ENCODE measurements at regions not wholly inside any gene's neighbourhood (a gene's known extent, or its start where the extent isn't known, plus 50 kb on each side); places are given as distances from the start of the nearest gene placed in this dataset.

GRCh38 chr12:98402091-98402490, 113.3 kb upstream of the TMPO start:
- no peaks in the 10 kb centered on the region for H3K36me3 ChIP-seq (ENCODE audit: control insufficient read depth, insufficient read depth, low read length)
- in situ Hi-C loops (cut with MboI) (loop anchor here (25.0 kb wide), 1 partner anchor 585 kb away; no protein-coding TSS in a partner anchor), intact Hi-C loops (cut with micrococcal nuclease) (no loop called here)
- H3K4me3 ChIP-seq, result no peak overlapping the region
- H3K4me1 ChIP-seq (replicated peaks in 1 of 2; ENCODE audit: control insufficient read depth in 2 of 2, insufficient read depth in 2 of 2, low read length in 2 of 2), result peaks cover 0 to 14% of the 10 kb centered on the region in 2 experiments; a peak in 3 of 5 replicates
- H4K20me1 ChIP-seq (replicated peaks; ENCODE audit: control insufficient read depth, insufficient read depth, low read length), result no peaks in the 10 kb centered on the region
- WGBS (ENCODE audit: insufficient coverage, low coverage, missing lambda C conversion rate), result 25% methylated on average over 3 of the region's 3 CpGs
- no peak overlapping the region for H3K27ac ChIP-seq (ENCODE audit: extremely low read depth, low read depth, low read length)
- ChIA-PET POLR2A (no interaction called here), CTCF (ENCODE audit: low intra/inter-chr PET ratio) (no interaction called here)
- H3K9me1 ChIP-seq (ENCODE audit: control insufficient read depth, insufficient read depth, low read length), result no peaks in the 10 kb centered on the region
- no peaks in the 10 kb centered on the region for H3K79me2 ChIP-seq (ENCODE audit: control insufficient read depth, insufficient read depth, low read length)
- H3K9ac ChIP-seq (ENCODE audit: insufficient read depth in 1 of 2, low read depth in 2 of 2, low read length in 2 of 2), result no peak overlapping the region
- FAIRE-seq, result no peak
- no TSS peak for BruUV-seq (replicated peaks)
- TF ChIP-seq C11orf30 (IDR thresholded peaks at IDR 0.05; ENCODE audit: low read depth) (peak; percentile 10; the same call in 1 of the 2 replicates), PRMT5 (CRISPR knock-in tag; IDR thresholded peaks at IDR 0.05) (no peak), PKNOX1 (IDR thresholded peaks at IDR 0.05) (0 out of 2 replicates have a peak, but pooled peaks have one; percentile 26), NFE2 (IDR thresholded peaks at IDR 0.05; ENCODE audit: low read depth) (peak; percentile 64)
- DNase-seq (ENCODE audit: extremely low read depth in 1 of 4, low spot score in 3 of 4), result no peak
- no peak overlapping the region for H3K4me2 ChIP-seq (ENCODE audit: insufficient read depth, low read length)
- H3K9me3 ChIP-seq (replicated peaks; ENCODE audit: control insufficient read depth, insufficient read depth, low read depth, low read length), result no peaks in the 10 kb centered on the region
- no peak overlapping the region for H2AFZ ChIP-seq (ENCODE audit: low read depth, low read length)
- H3K27me3 ChIP-seq (ENCODE audit: control insufficient read depth in 2 of 2, insufficient read depth in 2 of 2, low read length in 2 of 2), result no peaks in the 10 kb centered on the region
- no peak for ATAC-seq

- Histone ChIP-seq H3K4me2 (ENCODE audit: insufficient read depth, low read length) (no peak overlapping the region), H3K79me2 (ENCODE audit: control insufficient read depth, insufficient read depth, low read length) (no peaks in the 10 kb centered on the region), H3K4me3 (no peak overlapping the region), H3K27me3 (ENCODE audit: control insufficient read depth in 2 of 2, insufficient read depth in 2 of 2, low read length in 2 of 2) (no peaks in the 10 kb centered on the region), H3K9ac (ENCODE audit: insufficient read depth in 1 of 2, low read depth in 2 of 2, low read length in 2 of 2) (no peak overlapping the region), H3K9me3 (replicated peaks; ENCODE audit: control insufficient read depth, insufficient read depth, low read depth, low read length) (no peaks in the 10 kb centered on the region; the same call in 1 of the 2 replicates), H3K36me3 (ENCODE audit: control insufficient read depth, insufficient read depth, low read length) (no peaks in the 10 kb centered on the region), H3K4me1 (replicated peaks in 1 of 2; ENCODE audit: control insufficient read depth in 2 of 2, insufficient read depth in 2 of 2, low read length in 2 of 2) (peaks cover 0 to 14% of the 10 kb centered on the region in 2 experiments; a peak in 3 of 5 replicates), H3K27ac (ENCODE audit: extremely low read depth, low read depth, low read length) (no peak overlapping the region), H4K20me1 (replicated peaks; ENCODE audit: control insufficient read depth, insufficient read depth, low read length) (no peaks in the 10 kb centered on the region), H2AFZ (ENCODE audit: low read depth, low read length) (no peak overlapping the region), H3K9me1 (ENCODE audit: control insufficient read depth, insufficient read depth, low read length) (no peaks in the 10 kb centered on the region)
- in situ Hi-C loops (cut with MboI), result loop anchor here (25.0 kb wide), 1 partner anchor 585 kb away; no protein-coding TSS in a partner anchor
- TF ChIP-seq MEF2A (IDR thresholded peaks at IDR 0.05; ENCODE audit: control insufficient read depth, low read depth, low read length) (no peak), ZNF436 (CRISPR knock-in tag; IDR thresholded peaks at IDR 0.05) (no peak), CTCF (IDR thresholded peaks at IDR 0.05 in 2 of 3, conservative IDR thresholded peaks at IDR 0.05 in 1 of 3; ENCODE audit: insufficient read depth in 2 of 3, low read depth in 1 of 3, low read length in 3 of 3) (no peak)
- ChIA-PET CTCF (ENCODE audit: low intra/inter-chr PET ratio) (no interaction called here), POLR2A (no interaction called here)
- 23% methylated on average over 3 of the region's 3 CpGs for WGBS (ENCODE audit: insufficient coverage, low coverage, missing lambda C conversion rate)
- ATAC-seq (no peak), DNase-seq (ENCODE audit: extremely low read depth in 1 of 4, low spot score in 3 of 4) (no peak), FAIRE-seq (no peak)
- intact Hi-C loops (cut with micrococcal nuclease), result no loop called here
- BruUV-seq (replicated peaks), result no TSS peak
Measured at GRCh38 chr12:98402671-98403070, 112.7 kb upstream of the TMPO start.

Data from K562 (cell line).